ENCODE measurements at regions not wholly inside any gene's neighbourhood (a gene's known extent, or its start where the extent isn't known, plus 50 kb on each side); places are given as distances from the start of the nearest gene placed in this dataset.

DNA sequence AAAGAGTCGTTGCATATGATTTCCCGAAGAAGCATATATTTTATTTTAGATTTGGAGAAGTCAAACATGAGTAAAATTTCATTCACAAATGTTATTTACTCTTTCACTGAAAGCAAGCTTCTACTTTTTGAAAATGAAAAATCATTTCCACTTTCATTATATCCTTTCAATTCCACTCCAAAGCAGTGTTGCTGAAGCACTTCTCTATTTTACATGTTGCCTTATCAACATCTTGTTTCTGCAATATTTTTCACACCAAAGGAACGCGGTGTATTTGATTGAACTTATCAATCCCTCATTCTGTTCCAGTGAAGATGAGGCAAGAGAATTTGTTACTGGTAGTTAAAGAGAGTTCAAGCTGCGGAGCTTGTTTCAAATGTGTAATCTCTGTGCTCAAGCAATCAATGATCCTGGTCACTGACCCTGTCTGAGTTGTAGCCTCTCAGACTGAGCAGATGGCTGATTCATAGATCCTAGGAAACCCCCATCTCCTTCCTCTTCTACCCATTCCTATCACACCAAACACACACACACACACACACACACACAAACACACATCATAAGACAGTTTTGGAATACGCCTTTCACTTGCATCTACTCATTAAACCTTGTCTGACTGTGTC is 236.2 kb upstream of the FLRT2 start:
- TF ChIP-seq, protein P1, sequence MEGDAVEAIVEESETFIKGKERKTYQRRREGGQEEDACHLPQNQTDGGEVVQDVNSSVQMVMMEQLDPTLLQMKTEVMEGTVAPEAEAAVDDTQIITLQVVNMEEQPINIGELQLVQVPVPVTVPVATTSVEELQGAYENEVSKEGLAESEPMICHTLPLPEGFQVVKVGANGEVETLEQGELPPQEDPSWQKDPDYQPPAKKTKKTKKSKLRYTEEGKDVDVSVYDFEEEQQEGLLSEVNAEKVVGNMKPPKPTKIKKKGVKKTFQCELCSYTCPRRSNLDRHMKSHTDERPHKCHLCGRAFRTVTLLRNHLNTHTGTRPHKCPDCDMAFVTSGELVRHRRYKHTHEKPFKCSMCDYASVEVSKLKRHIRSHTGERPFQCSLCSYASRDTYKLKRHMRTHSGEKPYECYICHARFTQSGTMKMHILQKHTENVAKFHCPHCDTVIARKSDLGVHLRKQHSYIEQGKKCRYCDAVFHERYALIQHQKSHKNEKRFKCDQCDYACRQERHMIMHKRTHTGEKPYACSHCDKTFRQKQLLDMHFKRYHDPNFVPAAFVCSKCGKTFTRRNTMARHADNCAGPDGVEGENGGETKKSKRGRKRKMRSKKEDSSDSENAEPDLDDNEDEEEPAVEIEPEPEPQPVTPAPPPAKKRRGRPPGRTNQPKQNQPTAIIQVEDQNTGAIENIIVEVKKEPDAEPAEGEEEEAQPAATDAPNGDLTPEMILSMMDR (IDR thresholded peaks at IDR 0.05; ENCODE audit: low read depth, low read length) = no peak
- H3K4me3 ChIP-seq (ENCODE audit: low read depth, low read length) = no peak overlapping the region

DNA sequence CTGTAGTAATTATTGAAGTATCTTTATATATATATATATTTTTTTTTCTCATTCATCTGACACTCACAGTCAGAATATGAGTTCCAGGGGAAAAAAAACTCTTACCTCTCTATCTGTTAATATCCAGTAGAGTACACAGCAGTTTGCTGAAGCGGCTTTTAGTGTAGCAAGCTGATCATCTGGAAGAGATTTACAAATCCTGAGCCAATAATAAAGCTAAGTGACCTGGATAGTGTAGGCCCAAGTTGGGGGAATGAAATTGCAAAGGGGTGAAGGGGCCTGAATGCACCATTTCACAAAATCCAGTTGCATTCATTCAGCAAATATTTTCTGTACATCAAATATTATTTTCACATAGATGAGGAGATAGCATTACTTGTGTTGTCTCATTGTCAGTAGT is 234.6 kb upstream of the FLRT2 start:
- TF ChIP-seq, protein P1 (IDR thresholded peaks at IDR 0.05; ENCODE audit: low read depth, low read length) = no peak
- no peak overlapping the region for H3K4me3 ChIP-seq (ENCODE audit: low read depth, low read length)

DNA sequence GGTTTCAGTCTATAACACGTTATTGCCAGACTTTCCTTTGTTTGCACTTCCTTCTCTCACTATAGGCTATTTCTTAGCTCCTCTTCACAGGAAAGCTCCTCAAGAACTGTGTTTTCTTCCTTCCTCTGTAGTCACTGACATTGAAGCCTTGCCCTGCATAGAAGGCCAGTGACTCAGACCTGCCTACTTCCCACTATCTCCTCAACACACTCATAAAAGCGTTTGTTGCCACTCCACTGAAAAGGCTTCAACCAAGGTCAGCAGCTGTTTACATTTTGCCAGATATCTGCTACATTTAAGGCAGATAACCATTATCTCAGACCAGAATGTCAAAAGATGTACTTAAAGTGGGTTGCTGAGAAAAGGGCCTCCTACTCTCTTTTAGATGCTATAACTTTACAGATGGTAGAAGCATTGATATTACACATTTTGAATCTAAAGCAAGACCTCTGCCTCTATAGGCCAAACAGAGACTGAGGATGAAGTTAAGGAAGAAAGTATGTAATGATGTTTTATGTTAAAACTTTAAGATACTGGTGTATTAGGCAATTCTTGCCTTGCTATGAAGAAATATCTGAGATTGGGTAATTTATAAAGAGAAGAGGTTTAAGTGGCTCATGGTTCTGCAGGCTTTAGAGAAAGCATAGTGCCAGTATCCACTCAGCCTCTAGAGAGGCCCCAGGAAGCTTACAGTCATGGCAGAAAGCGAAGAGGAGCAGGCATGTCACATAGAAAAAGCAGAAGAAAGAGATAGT is 233.3 kb upstream of the FLRT2 start:
- TF ChIP-seq, protein P1 (IDR thresholded peaks at IDR 0.05; ENCODE audit: low read depth, low read length) = no peak
- no peak overlapping the region for H3K4me3 ChIP-seq (ENCODE audit: low read depth, low read length)

DNA sequence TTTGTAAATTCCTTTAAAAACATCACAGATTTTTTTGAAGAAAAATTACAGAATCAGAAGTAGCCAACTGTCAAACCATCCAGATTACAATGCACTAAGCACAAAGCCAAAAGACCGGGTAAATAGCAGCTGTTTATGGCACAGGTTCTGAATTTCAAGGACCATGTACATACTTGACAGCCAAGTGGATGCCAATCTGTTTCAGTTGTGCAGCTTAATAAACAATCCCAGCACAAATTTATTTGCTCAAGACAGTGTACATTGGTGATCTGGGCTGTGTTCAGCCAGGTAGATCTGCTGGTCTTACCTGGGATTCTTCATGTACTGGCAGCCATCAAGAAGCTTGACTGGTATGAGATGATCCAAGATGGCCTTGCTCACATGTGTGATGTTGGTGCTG is 229.8 kb upstream of the FLRT2 start:
- H3K4me3 ChIP-seq (ENCODE audit: low read depth, low read length) = no peak overlapping the region
- TF ChIP-seq, protein P1 (IDR thresholded peaks at IDR 0.05; ENCODE audit: low read depth, low read length) = no peak

DNA sequence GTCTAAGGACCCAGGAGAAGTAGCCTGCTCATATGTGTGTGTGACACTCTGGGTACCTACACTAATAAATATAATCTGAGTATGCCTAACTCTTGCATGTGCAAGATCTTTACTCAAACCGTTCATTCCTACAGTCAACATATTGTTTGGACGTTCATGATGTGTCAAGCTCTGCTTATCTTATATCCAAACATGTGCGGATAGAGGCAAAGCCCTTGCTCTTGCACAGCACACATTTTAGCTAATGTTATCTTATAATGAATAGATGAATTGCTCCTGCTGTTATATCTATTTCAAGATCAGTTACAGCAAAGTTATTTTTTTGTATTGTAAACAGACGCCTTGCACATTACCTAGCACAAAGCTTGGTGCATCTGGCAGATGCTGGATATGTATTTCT is 228.4 kb upstream of the FLRT2 start:
- TF ChIP-seq, protein P1 (IDR thresholded peaks at IDR 0.05; ENCODE audit: low read depth, low read length) = no peak
- no peak overlapping the region for H3K4me3 ChIP-seq (ENCODE audit: low read depth, low read length)

DNA sequence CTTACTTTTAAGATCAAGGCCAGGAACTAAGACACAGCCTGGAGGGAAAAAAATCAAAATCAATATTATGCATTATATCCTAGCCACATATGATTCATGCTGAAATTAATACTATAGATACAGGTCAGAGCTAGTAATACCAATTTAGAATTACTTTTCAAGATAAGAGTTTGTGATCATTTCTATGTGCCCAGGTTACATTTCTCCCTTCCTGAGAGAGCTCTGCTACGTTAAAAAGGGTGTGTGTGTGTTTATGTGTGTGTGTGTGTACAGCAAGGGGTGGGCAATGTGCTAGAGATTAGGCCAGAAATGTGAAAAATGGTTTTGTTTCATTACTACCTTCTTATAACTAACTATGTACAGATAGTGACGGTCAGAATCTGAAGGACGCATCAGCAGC is 223.9 kb upstream of the FLRT2 start:
- TF ChIP-seq, protein P1 (IDR thresholded peaks at IDR 0.05; ENCODE audit: low read depth, low read length) = no peak
- H3K4me3 ChIP-seq (ENCODE audit: low read depth, low read length) = no peak overlapping the region

DNA sequence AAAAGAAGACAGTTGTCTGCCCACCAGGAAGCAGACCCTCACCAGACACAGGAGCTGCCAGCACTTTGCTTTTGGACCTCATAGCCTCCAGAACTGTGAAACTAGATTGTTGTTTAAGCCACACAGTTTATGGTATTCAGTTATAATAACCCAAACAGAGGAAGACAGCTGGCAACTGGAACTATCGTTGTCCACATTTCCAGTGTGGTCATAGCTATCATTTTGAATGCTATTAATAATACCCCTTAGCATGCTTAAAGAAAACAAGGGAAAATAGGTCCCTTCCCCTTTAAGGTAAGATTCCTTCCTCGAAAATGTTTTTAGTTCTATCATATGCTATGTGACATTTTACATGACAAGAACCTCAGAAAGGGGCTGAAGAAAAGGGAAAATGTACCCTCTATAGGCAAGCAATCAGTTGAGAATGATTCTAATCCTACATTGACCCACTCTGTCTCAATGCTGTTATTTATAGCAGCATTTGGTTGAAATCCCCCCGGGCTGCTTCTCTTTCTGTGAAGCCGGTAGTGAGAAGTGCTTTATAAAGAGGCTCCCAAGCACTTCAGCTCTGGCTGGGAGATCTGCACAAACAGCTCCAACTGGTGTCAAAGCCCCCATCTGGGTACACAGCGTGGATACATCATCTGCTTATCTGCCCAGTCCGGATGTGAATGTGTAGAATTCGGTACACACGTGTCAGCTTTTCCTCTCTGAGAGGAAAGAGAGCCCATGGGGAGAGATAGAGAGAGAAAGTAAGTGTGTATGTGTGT is 221.2 kb upstream of the FLRT2 start:
- no peak overlapping the region for H3K4me3 ChIP-seq (ENCODE audit: low read depth, low read length)
- TF ChIP-seq, protein P1 (IDR thresholded peaks at IDR 0.05; ENCODE audit: low read depth, low read length) = no peak

Data from WI38 (cell line).